IPS DF 6.9 (cell line): ENCODE measurements at regions not wholly inside any gene's neighbourhood (a gene's known extent, or its start where the extent isn't known, plus 50 kb on each side); places are given as distances from the start of the nearest gene placed in this dataset.

Source experiments
- DNase-seq: peaks from one replicate; pipeline ENCODE4 v3.0.0-alpha.2; 2013; ENCODE audit warnings: low read depth, low spot score
- H3K27ac ChIP-seq: one replicate; pipeline ENCODE4 v1.5.1; 2013; ENCODE audit warnings: low read length, control low read depth
- H3K27me3 ChIP-seq: 2 replicates; pipeline ENCODE4 v1.6.1; 2013; ENCODE audit warnings: mild to moderate bottlenecking, low read length; ENCODE audit not compliant: control insufficient read depth, insufficient read depth
- H3K36me3 ChIP-seq: 2 replicates; pipeline ENCODE4 v1.6.1; 2013; ENCODE audit warnings: low read length; ENCODE audit not compliant: control insufficient read depth, insufficient read depth
- H3K4me1 ChIP-seq: 2 replicates; pipeline ENCODE4 v1.6.1; 2013; ENCODE audit warnings: low read length; ENCODE audit not compliant: control insufficient read depth, insufficient read depth
- H3K4me3 ChIP-seq: 2 replicates; pipeline ENCODE4 v1.5.1; 2013; ENCODE audit warnings: mild to moderate bottlenecking, low read length
- H3K9me3 ChIP-seq: 2 replicates; pipeline ENCODE4 v1.6.1; 2013; ENCODE audit warnings: low read length, inconsistent platforms; ENCODE audit not compliant: control insufficient read depth, insufficient read depth
- WGBS: extraction: QIAGEN DNeasy Blood & Tissue Kit; methylation state at CpG from one replicate; pipeline ENCODE4 v1.1.7; 2013; ENCODE audit warnings: mixed read lengths, missing lambda C conversion rate; ENCODE audit not compliant: insufficient read length, insufficient coverage; 5-methylcytosine and 5-hydroxymethylcytosine counted together

- no peaks in the 10 kb centered on the region for H3K36me3 ChIP-seq
- no peaks in the 10 kb centered on the region for H3K9me3 ChIP-seq
- WGBS, result no CpG with 5 or more reads among the region's 2 CpGs
- no peaks in the 10 kb centered on the region for H3K27me3 ChIP-seq
- no peak overlapping the region for H3K4me3 ChIP-seq
- H3K4me1 ChIP-seq, result no peaks in the 10 kb centered on the region; the same call in 1 of the 2 replicates
- no peak for DNase-seq
- no peak overlapping the region for H3K27ac ChIP-seq
These were observed 54.2 kb upstream of the SEMA6D start for GRCh38 chr15:47663101-47663500.
